ENCODE measurements at regions not wholly inside any gene's neighbourhood (a gene's known extent, or its start where the extent isn't known, plus 50 kb on each side); places are given as distances from the start of the nearest gene placed in this dataset.

GRCh38 chr3:168604767-168605166, 509.0 kb upstream of the GOLIM4 start:
- no peak for TF ChIP-seq CTCF (IDR thresholded peaks at IDR 0.05; ENCODE audit: insufficient read depth, low read length, poor library complexity, severe bottlenecking)
- no peak for TF ChIP-seq EZH2phosphoT487 (conservative IDR thresholded peaks at IDR 0.05; ENCODE audit: low read length)
